Adrenal gland (tissue), 9 donors: ENCODE measurements at regions not wholly inside any gene's neighbourhood (a gene's known extent, or its start where the extent isn't known, plus 50 kb on each side); places are given as distances from the start of the nearest gene placed in this dataset.
"Not testable (repeated sequence)": the region's sequence is repeated elsewhere in the genome, so short reads cannot be mapped to it uniquely, and the experiment has no call there.

ENCODE experiments used
- DNase-seq, 7 donors: peaks; one replicate each; pipeline ENCODE4 v3.0.0-alpha.2; 2019 to 2020
- H3K27ac ChIP-seq, 5 donors: fragments of 200-600 bp; sonication (generic) in 4 of 5; 1 replicate in 3 of 5; 2 replicates in 2 of 5; pipeline versions ENCODE4 v1.5.1 to v1.8.0; 2016 to 2020; ENCODE audit warnings: mild to moderate bottlenecking in 1 of 5
- H3K27me3 ChIP-seq: fragments of 200-600 bp; 2 replicates; pipeline ENCODE4 v1.8.0; 2021
- H3K36me3 ChIP-seq, 2 donors: fragments of 200-600 bp; replicated peaks in 1 of 2; 1 replicate in 1 of 2; 2 replicates in 1 of 2; pipeline versions ENCODE4 v1.5.1 to v1.8.0; 2018 to 2022
- H3K4me1 ChIP-seq, 2 donors: fragments of 200-600 bp; replicated peaks in 1 of 2; 1 replicate in 1 of 2; 2 replicates in 1 of 2; pipeline versions ENCODE4 v1.5.1 to v1.8.0; 2018 to 2021
- H3K4me3 ChIP-seq, 4 donors: fragments of 200-600 bp; sonication (generic) in 3 of 4; one replicate each; pipeline ENCODE4 v1.5.1; 2016 to 2018
- H3K9me3 ChIP-seq, 3 donors: fragments of 200-600 bp; sonication (generic) in 1 of 3; replicated peaks in 1 of 3; 1 replicate in 2 of 3; 2 replicates in 1 of 3; pipeline versions ENCODE4 v1.5.1 to v1.8.0; 2016 to 2021
- CTCF ChIP-seq, 6 experiments: fragments of 450-650 bp in 4 of 6; fragments of 200-600 bp in 2 of 6; sonication (generic) in 1 of 6; IDR thresholded peaks; 1 replicate in 5 of 6; 2 replicates in 1 of 6; pipeline versions ENCODE4 v1.5.1 to v1.8.0; 2016 to 2021; ENCODE audit warnings: antibody characterized with exemption in 6 of 6, mild to moderate bottlenecking in 2 of 6, moderate library complexity in 1 of 6
- POLR2A ChIP-seq, 2 donors: fragments of 450-650 bp; IDR thresholded peaks; one replicate each; pipeline ENCODE4 v1.6.1; 2017; ENCODE audit warnings: antibody characterized with exemption in 2 of 2, mild to moderate bottlenecking in 2 of 2, moderate library complexity in 1 of 2
- WGBS, 4 donors: extraction: QIAGEN DNeasy Blood & Tissue Kit in 2 of 4; methylation state at CpG; one replicate each; pipeline versions ENCODE4 v1.1.5 to v1.1.7; 2013 to 2017; 5-methylcytosine and 5-hydroxymethylcytosine counted together
- intact Hi-C, 2 donors: fragments of 100-400 bp; cut with DNase I; formaldehyde crosslinking; loops; one replicate each; pipeline versions ENCODE4 v1.14.1 to v1.15.0; 2022 to 2023
- donor health status: healthy with polysubstance abuse.
- donor health status: Bipolar disorder and iron deficiency.
- donor health status: DM: yes; HTN: yes; CAD: no.
- donor health status: DM: no; HTN: no; CAD: no.
- donor health status: DM: no; HTN: no; CAD: no.

- no peaks in the 10 kb centered on the region for H3K9me3 ChIP-seq
- no peak for DNase-seq
- H3K27me3 ChIP-seq: no peaks in the 10 kb centered on the region
- intact Hi-C loops: no loop called here
- no peak overlapping the region for H3K27ac ChIP-seq
- no peaks in the 10 kb centered on the region for H3K4me1 ChIP-seq
- no peaks in the 10 kb centered on the region for H3K36me3 ChIP-seq
- no peak overlapping the region for H3K4me3 ChIP-seq
- TF ChIP-seq POLR2A (IDR thresholded peaks at IDR 0.05) (no peak), CTCF (IDR thresholded peaks at IDR 0.05) (no peak)
These were observed 118.7 kb upstream of the SGCD start for GRCh38 chr5:156208271-156208670.

GRCh38 chr5:156218367-156219158 lies 108.4 kb upstream of the SGCD start:
- no peak overlapping the region for H3K27ac ChIP-seq
- no peaks in the 10 kb centered on the region for H3K36me3 ChIP-seq
- 84 to 94% (median 92%) methylated on average over 2 of the region's 2 CpGs for WGBS, 4 donors
- no peak overlapping the region for H3K4me3 ChIP-seq
- TF ChIP-seq POLR2A (IDR thresholded peaks at IDR 0.05) (no peak), CTCF (IDR thresholded peaks at IDR 0.05) (no peak)
- H3K4me1 ChIP-seq: no peaks in the 10 kb centered on the region
- DNase-seq: no peak
- intact Hi-C loops: no loop called here
- peaks cover 0 to 5% (median 0%) of the 10 kb centered on the region in 3 donors for H3K9me3 ChIP-seq
- no peaks in the 10 kb centered on the region for H3K27me3 ChIP-seq

- WGBS, 4 donors: 60 to 71% (median 64%) methylated on average over 3 of the region's 3 CpGs
- intact Hi-C loops: no loop called here
- TF ChIP-seq POLR2A (IDR thresholded peaks at IDR 0.05): no peak
- Histone ChIP-seq H3K9me3 (peaks cover 0 to 5% (median 0%) of the 10 kb centered on the region in 3 donors), H3K27ac (no peak overlapping the region), H3K4me1 (no peaks in the 10 kb centered on the region), H3K27me3 (no peaks in the 10 kb centered on the region), H3K36me3 (no peaks in the 10 kb centered on the region), H3K4me3 (no peak overlapping the region)
- DNase-seq: no peak
These were observed 107.4 kb upstream of the SGCD start for GRCh38 chr5:156219483-156220005.

GRCh38 chr5:156221816-156222215 lies 105.1 kb upstream of the SGCD start:
- no peaks in the 10 kb centered on the region for H3K9me3 ChIP-seq
- H3K4me3 ChIP-seq: no peak overlapping the region
- WGBS, 4 donors: 62 to 76% (median 63%) methylated on average over 2 of the region's 2 CpGs
- DNase-seq: no peak
- intact Hi-C loops: no loop called here
- H3K4me1 ChIP-seq: no peaks in the 10 kb centered on the region
- no peaks in the 10 kb centered on the region for H3K36me3 ChIP-seq
- TF ChIP-seq POLR2A (IDR thresholded peaks at IDR 0.05) (no peak), CTCF (IDR thresholded peaks at IDR 0.05) (no peak)
- H3K27ac ChIP-seq: no peak overlapping the region
- H3K27me3 ChIP-seq: no peaks in the 10 kb centered on the region

- H3K27ac ChIP-seq: no peak overlapping the region
- no peak for DNase-seq
- no peaks in the 10 kb centered on the region for H3K27me3 ChIP-seq
- H3K4me1 ChIP-seq: no peaks in the 10 kb centered on the region
- intact Hi-C loops: no loop called here
- H3K9me3 ChIP-seq: no peaks in the 10 kb centered on the region
- no peak for TF ChIP-seq POLR2A (IDR thresholded peaks at IDR 0.05)
- no peak for TF ChIP-seq CTCF (IDR thresholded peaks at IDR 0.05)
- no peaks in the 10 kb centered on the region for H3K36me3 ChIP-seq
- H3K4me3 ChIP-seq: no peak overlapping the region
- 68 to 74% (median 73%) methylated on average over 3 of the region's 3 CpGs for WGBS, 4 donors
These were observed 103.4 kb upstream of the SGCD start for GRCh38 chr5:156223547-156223946.

GRCh38 chr5:156226485-156226884 lies 100.5 kb upstream of the SGCD start:
- H3K36me3 ChIP-seq, H3K27me3 ChIP-seq, H3K4me3 ChIP-seq, H3K27ac ChIP-seq, DNase-seq, intact Hi-C loops, H3K4me1 ChIP-seq, H3K9me3 ChIP-seq: not testable (repeated sequence)
- 76 to 100% (median 81%) methylated on average over 1 of the region's 1 CpG for WGBS, 4 donors
